COLO829 (cell line): ENCODE measurements at regions not wholly inside any gene's neighbourhood (a gene's known extent, or its start where the extent isn't known, plus 50 kb on each side); places are given as distances from the start of the nearest gene placed in this dataset.

Experiments
- DNase-seq: peaks from one replicate; pipeline ENCODE4 v3.0.0; 2012; ENCODE audit warnings: low spot score

- no peak for DNase-seq
These were observed 335.2 kb upstream of the RNF32 start for GRCh38 chr7:156305351-156305750.

DNA sequence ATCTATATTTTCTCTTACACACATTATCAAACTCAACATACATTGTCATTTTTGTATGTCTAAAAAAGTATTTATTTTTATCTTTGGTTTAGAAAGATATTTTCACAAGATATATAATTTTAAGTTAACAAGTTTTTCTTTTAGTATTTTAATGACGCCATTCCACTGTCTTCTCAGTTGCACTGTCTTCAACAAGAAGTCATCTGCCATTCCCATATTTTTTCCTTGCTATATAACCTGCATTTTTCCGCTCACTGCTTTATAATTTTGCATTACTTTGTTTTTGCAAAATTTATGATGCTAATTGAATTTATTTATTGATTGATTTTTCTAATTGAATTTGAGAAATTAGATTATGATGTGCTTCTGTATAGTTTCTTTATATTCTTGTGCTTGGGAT lies 357.8 kb upstream of the RNF32 start:
- DNase-seq = no peak

- no peak for DNase-seq
These were observed 360.9 kb upstream of the RNF32 start for GRCh38 chr7:156279635-156280034.

DNA sequence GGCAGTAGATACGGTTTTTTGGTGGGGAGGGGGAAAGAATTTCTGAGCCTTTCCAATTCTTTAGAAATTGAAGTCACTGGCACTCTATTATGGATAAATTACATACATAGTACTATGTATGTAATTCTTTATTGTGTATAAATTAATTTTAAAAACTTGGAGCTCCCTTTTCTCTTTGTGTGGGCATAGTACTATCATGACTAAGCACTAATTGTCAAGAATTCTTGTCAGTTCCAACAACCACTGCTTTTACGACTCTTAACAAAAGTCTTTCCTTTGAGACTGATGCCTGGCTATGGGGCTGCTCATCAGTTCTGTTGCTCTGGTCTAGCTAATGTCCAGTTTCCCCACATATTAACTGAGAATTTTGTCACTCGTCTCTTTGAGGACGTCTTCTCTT lies 365.3 kb upstream of the RNF32 start:
- no peak for DNase-seq

DNA sequence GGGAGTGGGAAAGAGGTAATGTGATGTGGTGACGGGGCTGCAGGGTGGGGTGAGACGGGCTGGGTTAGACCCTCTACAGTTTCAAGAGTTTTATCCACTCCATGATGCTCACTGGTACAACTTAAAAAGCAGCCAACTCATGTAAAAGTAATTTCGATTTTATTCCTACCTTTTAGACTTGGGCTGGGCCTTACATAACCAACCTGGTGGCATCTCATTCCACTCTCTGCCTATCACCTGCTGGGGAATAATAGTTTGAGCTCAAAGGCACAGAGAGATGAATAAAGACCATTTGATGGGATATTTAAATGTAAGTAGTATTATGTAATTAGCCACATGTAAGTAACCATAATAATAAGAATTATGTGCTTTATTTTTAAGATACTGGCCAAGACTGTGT lies 366.0 kb upstream of the RNF32 start:
- DNase-seq = no peak

DNA sequence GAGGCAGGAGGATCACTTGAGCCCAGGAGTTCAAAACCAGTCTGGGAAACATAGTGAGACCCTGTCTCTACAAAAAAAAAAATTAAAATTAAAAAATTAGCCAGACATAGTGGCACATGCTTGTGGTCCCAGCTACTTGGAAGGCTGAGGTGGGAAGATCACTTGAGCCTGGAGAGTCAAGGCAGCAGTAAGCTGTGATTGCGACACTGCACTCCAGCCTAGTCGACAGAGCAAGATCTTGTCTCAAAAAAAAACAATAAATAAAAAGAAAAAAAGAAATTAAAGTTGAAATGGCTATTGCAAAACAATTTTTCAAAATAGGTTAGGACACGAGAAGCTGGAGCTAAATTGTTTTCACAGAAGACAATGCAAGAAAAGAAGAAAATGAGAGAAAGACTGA lies 379.0 kb upstream of the RNF32 start:
- DNase-seq = no peak

- DNase-seq = no peak
These were observed 382.7 kb upstream of the RNF32 start for GRCh38 chr7:156257904-156258303.

- no peak for DNase-seq
These were observed 384.9 kb upstream of the RNF32 start for GRCh38 chr7:156255635-156256034.

GRCh38 chr7:156251861-156252260 lies 388.7 kb upstream of the RNF32 start:
- no peak for DNase-seq

DNA sequence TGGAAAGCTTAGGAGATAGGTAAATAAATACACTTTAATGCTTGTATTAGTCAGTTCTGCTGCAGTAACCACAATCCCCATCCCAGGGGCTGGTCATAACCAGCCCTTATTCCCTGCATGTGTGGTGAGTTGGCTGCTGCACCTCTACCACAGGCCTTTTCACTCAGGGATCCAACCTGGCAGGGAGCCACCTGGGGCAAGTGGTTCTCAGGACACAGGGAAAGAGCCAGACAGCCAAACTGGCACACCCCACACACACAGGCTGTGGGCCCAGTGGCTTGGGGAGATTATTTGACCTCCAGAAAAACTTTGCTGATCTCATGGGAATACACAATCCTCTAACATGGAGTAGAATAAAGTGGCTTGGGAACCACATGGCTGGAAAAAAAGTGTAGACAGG lies 400.0 kb upstream of the RNF32 start:
- no peak for DNase-seq

- no peak for DNase-seq
These were observed 402.0 kb upstream of the RNF32 start for GRCh38 chr7:156238366-156239133.

DNA sequence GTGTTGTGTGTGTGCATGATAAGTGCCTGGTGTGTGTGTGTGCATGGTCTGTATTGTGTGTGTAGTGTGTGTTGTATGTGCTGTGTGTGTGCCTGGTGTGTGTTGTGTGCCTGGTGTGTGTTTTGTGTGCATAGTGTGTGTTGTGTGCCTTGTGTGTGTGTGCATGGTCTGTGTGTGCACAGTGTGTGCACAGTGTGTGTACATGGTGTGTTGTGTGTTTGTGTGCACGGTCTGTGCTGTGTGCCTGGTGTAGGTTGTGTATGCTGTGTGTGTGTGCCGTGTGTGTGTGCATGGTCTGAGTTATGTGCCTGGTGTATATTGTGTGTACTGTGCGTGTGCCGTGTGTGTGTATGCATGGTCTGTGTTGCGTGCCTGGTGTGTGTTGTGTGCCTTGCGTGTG lies 403.0 kb upstream of the RNF32 start:
- DNase-seq = no peak

- no peak for DNase-seq
These were observed 403.5 kb upstream of the RNF32 start for GRCh38 chr7:156236936-156237599.

DNA sequence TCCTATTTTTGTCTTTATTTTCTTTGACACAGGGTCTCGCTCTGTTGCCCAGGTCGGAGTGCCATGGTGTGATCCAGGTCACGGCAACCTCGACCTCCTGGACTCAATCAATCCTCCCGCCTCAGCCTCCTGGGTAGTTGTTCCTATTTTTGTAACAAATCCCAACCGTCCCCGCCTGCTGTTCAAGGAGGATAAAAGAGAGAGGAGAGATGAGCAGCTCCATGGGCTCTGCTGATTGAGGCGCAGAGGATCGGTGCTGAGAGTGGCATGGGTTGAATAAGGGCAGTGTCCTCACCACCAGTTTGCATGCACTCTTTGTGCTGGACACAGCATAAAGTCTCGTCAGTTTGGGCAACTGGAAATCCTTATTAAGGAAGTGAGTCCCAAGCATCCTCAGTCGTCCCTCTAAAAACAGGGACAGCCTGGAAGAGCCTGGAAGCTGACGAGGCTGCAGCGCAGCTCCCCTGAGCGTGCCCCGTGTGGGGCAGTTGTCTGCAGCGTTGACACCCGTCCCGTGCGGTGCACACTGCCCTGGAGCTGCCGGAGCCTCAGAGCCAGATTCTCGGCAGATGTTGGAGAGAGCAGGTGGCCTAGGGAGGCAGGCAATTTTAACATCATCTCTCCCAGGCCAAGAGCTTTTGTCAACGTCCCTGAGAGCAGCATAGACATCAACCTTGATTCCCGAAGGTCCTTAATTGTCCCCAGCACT lies 404.2 kb upstream of the RNF32 start:
- DNase-seq = no peak

DNA sequence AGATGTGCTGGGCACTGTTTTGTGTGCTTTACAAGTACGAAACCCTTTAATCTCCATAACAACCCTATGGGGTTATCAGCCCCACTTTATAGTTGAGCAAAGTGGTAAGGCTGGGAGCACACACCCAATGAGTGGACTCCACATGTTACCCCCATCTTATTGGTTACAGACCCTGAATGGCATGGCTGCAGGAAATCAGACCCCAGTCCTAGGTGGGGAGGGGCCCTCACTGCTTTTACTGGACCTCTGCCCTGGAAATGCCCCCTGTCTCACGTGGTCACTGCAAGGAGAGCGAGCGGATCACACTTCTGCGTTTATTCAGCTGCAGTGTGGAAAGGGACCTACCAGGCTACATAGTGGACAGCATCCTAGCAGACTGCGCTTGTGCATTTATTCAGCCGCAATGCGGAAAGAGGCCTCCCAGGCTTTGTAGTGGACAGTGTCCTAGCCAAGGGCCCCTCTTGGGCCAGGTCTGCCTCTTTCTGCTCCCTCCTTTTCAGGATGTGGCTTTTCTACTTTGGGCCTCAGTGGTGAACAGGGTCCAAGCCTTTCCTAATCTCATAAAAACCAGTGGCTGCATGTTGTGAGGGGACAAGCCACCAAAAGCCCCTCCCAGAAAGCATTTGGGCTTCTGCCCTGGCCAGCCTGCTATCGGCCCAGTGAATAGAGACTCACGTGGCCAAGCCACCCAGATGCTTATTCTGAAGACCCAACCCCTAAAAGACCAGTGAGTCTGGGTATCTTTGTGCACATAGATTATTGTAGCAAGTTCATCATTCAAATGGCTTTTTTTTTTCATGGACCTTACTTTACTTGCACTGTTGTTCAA lies 405.7 kb upstream of the RNF32 start:
- DNase-seq = no peak

DNA sequence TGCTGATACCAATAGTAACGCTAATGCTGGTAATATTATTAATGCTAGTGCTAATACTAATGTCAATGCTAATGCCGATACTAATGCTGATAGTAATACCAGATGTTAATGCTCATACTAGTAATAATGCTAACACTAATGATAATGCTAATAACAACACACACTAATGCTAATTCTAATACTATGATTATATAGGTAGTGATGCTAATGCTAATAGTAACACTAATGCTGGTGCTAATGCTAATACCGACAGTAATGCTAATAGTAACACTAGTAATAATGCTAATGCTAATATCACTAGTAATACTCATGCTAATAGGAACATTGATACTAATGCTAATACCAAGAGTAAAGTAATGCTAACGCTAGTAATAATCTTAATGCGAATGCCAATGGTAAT lies 406.4 kb upstream of the RNF32 start:
- no peak for DNase-seq

- DNase-seq = no peak
These were observed 407.5 kb upstream of the RNF32 start for GRCh38 chr7:156232931-156233705.

DNA sequence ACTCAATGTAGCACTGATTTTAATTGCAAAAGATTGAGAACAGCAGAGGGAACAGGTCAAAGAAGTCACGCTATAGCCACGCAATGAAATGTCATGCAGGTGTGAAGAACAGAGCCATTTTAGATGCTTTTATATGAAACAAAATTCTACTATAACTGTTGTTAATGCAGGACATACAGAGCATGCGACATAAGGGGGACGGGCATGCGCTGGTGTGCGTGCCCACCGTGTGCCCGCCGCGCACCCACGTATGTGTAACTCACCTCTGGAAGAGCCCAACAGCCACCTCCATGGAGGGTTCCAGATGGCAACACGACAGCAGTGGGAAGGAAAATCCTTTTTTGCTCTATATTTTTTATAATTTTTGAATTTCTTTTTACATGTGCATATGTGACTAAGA lies 410.0 kb upstream of the RNF32 start:
- no peak for DNase-seq

- no peak for DNase-seq
These were observed 412.6 kb upstream of the SHH start for GRCh38 chr7:156224833-156225225.

GRCh38 chr7:156223935-156224832 lies 411.9 kb upstream of the SHH start:
- no peak for DNase-seq

GRCh38 chr7:156222611-156223010 lies 410.3 kb upstream of the SHH start:
- DNase-seq = no peak
